Inflammatory macrophage treated with lipopolysaccharide for 4 hours (primary cell): ENCODE measurements at regions not wholly inside any gene's neighbourhood (a gene's known extent, or its start where the extent isn't known, plus 50 kb on each side); places are given as distances from the start of the nearest gene placed in this dataset.
A peak's percentile ranks its signal among the peaks of the same experiment; 100 is the strongest.

Experiments
- DNase-seq: peaks from one replicate; pipeline ENCODE4 v3.0.0-alpha.2; 2020

GRCh38 chr11:31895926-31896325 lies 84.8 kb upstream of the PAX6 start:
- no peak for DNase-seq

GRCh38 chr11:31887180-31887579 lies 76.1 kb upstream of the PAX6 start:
- peak; percentile 5 for DNase-seq

GRCh38 chr11:31884080-31884479 lies 73.0 kb upstream of the PAX6 start:
- DNase-seq, result no peak

GRCh38 chr11:31883435-31883834 lies 72.3 kb upstream of the PAX6 start:
- DNase-seq, result no peak

GRCh38 chr11:31882951-31883392 lies 71.8 kb upstream of the PAX6 start:
- no peak for DNase-seq

GRCh38 chr11:31881825-31882224 lies 70.7 kb upstream of the PAX6 start:
- no peak for DNase-seq

- no peak for DNase-seq
These were observed 68.6 kb upstream of the PAX6 start for GRCh38 chr11:31879681-31880080.

- no peak for DNase-seq
These were observed 66.7 kb upstream of the PAX6 start for GRCh38 chr11:31877863-31878262.

- no peak for DNase-seq
These were observed 66.0 kb upstream of the PAX6 start for GRCh38 chr11:31877083-31877482.

- no peak for DNase-seq
These were observed 64.9 kb upstream of the PAX6 start for GRCh38 chr11:31875866-31876560.

- DNase-seq, result no peak
These were observed 63.6 kb upstream of the PAX6 start for GRCh38 chr11:31874631-31875191.

- DNase-seq, result no peak
These were observed 62.0 kb upstream of the PAX6 start for GRCh38 chr11:31873124-31873523.

- DNase-seq, result no peak
These were observed 60.9 kb upstream of the PAX6 start for GRCh38 chr11:31872076-31872443.

- DNase-seq, result no peak
These were observed 60.4 kb upstream of the PAX6 start for GRCh38 chr11:31871310-31872075.

- peak; percentile 26 for DNase-seq
These were observed 59.6 kb upstream of the PAX6 start for GRCh38 chr11:31870609-31871309.

- no peak for DNase-seq
These were observed 58.9 kb upstream of the PAX6 start for GRCh38 chr11:31869986-31870385.

- DNase-seq, result no peak
These were observed 54.6 kb upstream of the PAX6 start for GRCh38 chr11:31865606-31866300.

- no peak for DNase-seq
These were observed 52.2 kb upstream of the PAX6 start for GRCh38 chr11:31863170-31863832.

GRCh38 chr11:31861011-31861410 lies 49.9 kb upstream of the PAX6 start:
- no peak for DNase-seq
